Memory B cell (primary cell): ENCODE measurements at regions not wholly inside any gene's neighbourhood (a gene's known extent, or its start where the extent isn't known, plus 50 kb on each side); places are given as distances from the start of the nearest gene placed in this dataset.

Experiments
- ATAC-seq: fragments of 150-1000 bp; cut with Tn5 transposase; 2 replicates; pipeline ENCODE4 v1.10.0; 2021; ENCODE audit warnings: low read depth, mild to moderate bottlenecking, moderate library complexity
- DNase-seq, 2 donors: peaks; one replicate each; pipeline ENCODE4 v3.0.0; 2022; ENCODE audit warnings: low spot score in 2 of 2
- H3K27ac Mint-ChIP-seq: one replicate; pipeline ENCODE4 v1.8.0; 2022; ENCODE audit warnings: mild to moderate bottlenecking, moderate library complexity, mixed read lengths
- H3K27me3 Mint-ChIP-seq: one replicate; pipeline ENCODE4 v1.8.0; 2022; ENCODE audit warnings: mixed read lengths
- H3K36me3 Mint-ChIP-seq: one replicate; pipeline ENCODE4 v1.8.0; 2022; ENCODE audit warnings: mild to moderate bottlenecking, mixed read lengths
- H3K4me1 Mint-ChIP-seq: one replicate; pipeline ENCODE4 v1.8.0; 2022; ENCODE audit warnings: mixed read lengths
- H3K4me3 Mint-ChIP-seq: one replicate; pipeline ENCODE4 v1.8.0; 2022; ENCODE audit warnings: mild to moderate bottlenecking, moderate library complexity, mixed read lengths
- H3K9me3 Mint-ChIP-seq: one replicate; pipeline ENCODE4 v1.8.0; 2022; ENCODE audit warnings: mixed read lengths

- DNase-seq (no peak), ATAC-seq (no peak)
- peaks cover 2% of the 10 kb centered on the region for H3K27me3 Mint-ChIP-seq
- H3K36me3 Mint-ChIP-seq: no peaks in the 10 kb centered on the region
- H3K4me1 Mint-ChIP-seq: no peaks in the 10 kb centered on the region
- no peak overlapping the region for H3K4me3 Mint-ChIP-seq
- no peak overlapping the region for H3K27ac Mint-ChIP-seq
- no peaks in the 10 kb centered on the region for H3K9me3 Mint-ChIP-seq
Observed at GRCh38 chr5:87954121-87954520, 314.5 kb downstream of the TMEM161B start.

GRCh38 chr5:87951661-87952060 is 317.0 kb downstream of the TMEM161B start:
- Mint-ChIP-seq H3K27me3 (peaks cover 2% of the 10 kb centered on the region), H3K9me3 (no peaks in the 10 kb centered on the region), H3K4me3 (no peak overlapping the region), H3K36me3 (no peaks in the 10 kb centered on the region), H3K27ac (no peak overlapping the region), H3K4me1 (no peaks in the 10 kb centered on the region)
- ATAC-seq (no peak), DNase-seq (no peak)

- Mint-ChIP-seq H3K36me3 (no peaks in the 10 kb centered on the region), H3K27me3 (no peaks in the 10 kb centered on the region), H3K9me3 (no peaks in the 10 kb centered on the region), H3K27ac (no peak overlapping the region), H3K4me1 (no peaks in the 10 kb centered on the region), H3K4me3 (no peak overlapping the region)
- DNase-seq (no peak), ATAC-seq (no peak)
Observed at GRCh38 chr5:87949676-87950631, 318.7 kb downstream of the TMEM161B start.

DNA sequence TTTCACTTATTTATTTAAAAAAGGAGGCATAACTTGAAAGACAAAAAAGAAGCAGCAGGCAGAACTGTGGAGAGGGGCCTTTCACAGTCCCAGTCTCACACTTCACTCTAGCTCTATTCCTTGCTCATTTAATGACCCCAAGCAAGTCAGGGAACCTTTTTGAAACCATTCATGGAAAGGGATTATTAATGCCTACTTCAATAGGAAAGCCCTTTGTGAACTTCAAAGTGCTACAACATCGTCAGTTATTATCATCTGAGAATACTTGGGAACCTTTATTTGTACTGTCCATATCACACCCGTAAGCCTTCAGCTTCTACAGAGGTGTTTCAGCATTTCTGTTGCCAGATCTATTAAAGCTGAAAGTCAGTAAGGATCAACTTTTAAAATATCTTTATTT is 320.2 kb downstream of the TMEM161B start:
- H3K4me1 Mint-ChIP-seq: no peaks in the 10 kb centered on the region

GRCh38 chr5:87946271-87946670 is 322.4 kb downstream of the TMEM161B start:
- H3K27me3 Mint-ChIP-seq: no peaks in the 10 kb centered on the region
- H3K36me3 Mint-ChIP-seq: no peaks in the 10 kb centered on the region
- no peaks in the 10 kb centered on the region for H3K4me1 Mint-ChIP-seq
- ATAC-seq (no peak), DNase-seq (no peak)
- no peaks in the 10 kb centered on the region for H3K9me3 Mint-ChIP-seq
- no peak overlapping the region for H3K27ac Mint-ChIP-seq
- H3K4me3 Mint-ChIP-seq: no peak overlapping the region

More for the DNA sequence above, 320.2 kb downstream of the TMEM161B start:
- H3K9me3 Mint-ChIP-seq: no peaks in the 10 kb centered on the region
- no peaks in the 10 kb centered on the region for H3K27me3 Mint-ChIP-seq
- no peaks in the 10 kb centered on the region for H3K36me3 Mint-ChIP-seq
- no peak overlapping the region for H3K27ac Mint-ChIP-seq
- no peak for ATAC-seq
- H3K4me3 Mint-ChIP-seq: no peak overlapping the region
- DNase-seq: no peak

- no peak for DNase-seq
- Mint-ChIP-seq H3K4me1 (no peaks in the 10 kb centered on the region), H3K4me3 (no peak overlapping the region), H3K9me3 (no peaks in the 10 kb centered on the region), H3K27ac (no peak overlapping the region), H3K36me3 (no peaks in the 10 kb centered on the region), H3K27me3 (no peaks in the 10 kb centered on the region)
- no peak for ATAC-seq
Observed at GRCh38 chr5:87945286-87945650, 323.4 kb downstream of the TMEM161B start.

GRCh38 chr5:87944553-87945285 is 323.9 kb downstream of the TMEM161B start:
- no peaks in the 10 kb centered on the region for H3K9me3 Mint-ChIP-seq
- no peaks in the 10 kb centered on the region for H3K36me3 Mint-ChIP-seq
- no peak overlapping the region for H3K4me3 Mint-ChIP-seq
- no peaks in the 10 kb centered on the region for H3K4me1 Mint-ChIP-seq
- ATAC-seq (no peak), DNase-seq (no peak)
- no peaks in the 10 kb centered on the region for H3K27me3 Mint-ChIP-seq
- H3K27ac Mint-ChIP-seq: no peak overlapping the region

- DNase-seq (no peak), ATAC-seq (no peak)
- H3K27ac Mint-ChIP-seq: no peak overlapping the region
- no peaks in the 10 kb centered on the region for H3K36me3 Mint-ChIP-seq
- no peaks in the 10 kb centered on the region for H3K4me1 Mint-ChIP-seq
- no peaks in the 10 kb centered on the region for H3K27me3 Mint-ChIP-seq
- H3K4me3 Mint-ChIP-seq: no peak overlapping the region
- peaks cover 6% of the 10 kb centered on the region for H3K9me3 Mint-ChIP-seq
Observed at GRCh38 chr5:87940775-87941174, 327.9 kb downstream of the TMEM161B start.

DNA sequence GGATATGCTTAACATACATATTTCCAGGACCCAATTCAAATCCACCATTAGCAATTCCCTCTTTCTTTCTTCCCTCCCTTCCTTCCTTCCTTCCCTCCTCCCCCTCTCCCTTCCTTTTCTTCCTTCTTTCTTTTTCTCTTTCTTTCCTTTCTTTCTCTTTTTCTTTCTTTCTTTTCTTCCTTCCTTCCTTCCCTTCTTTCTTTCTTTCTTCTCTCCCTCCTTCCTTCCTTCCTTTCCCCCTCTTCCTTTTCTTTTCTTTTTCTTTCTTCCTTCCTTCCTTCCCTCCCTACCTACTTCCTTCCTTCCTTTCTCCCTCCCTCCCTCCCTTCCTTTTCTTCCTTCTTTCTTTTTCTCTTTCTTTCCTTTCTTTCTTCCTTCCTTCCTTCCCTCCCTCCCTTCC is 332.0 kb downstream of the TMEM161B start:
- ATAC-seq (no peak), DNase-seq (no peak)
- Mint-ChIP-seq H3K36me3 (no peaks in the 10 kb centered on the region), H3K4me1 (no peaks in the 10 kb centered on the region), H3K27ac (no peak overlapping the region), H3K4me3 (no peak overlapping the region), H3K27me3 (no peaks in the 10 kb centered on the region), H3K9me3 (peaks cover 8% of the 10 kb centered on the region)

GRCh38 chr5:87924436-87924835 is 344.2 kb downstream of the TMEM161B start:
- Mint-ChIP-seq H3K4me3 (no peak overlapping the region), H3K36me3 (no peaks in the 10 kb centered on the region), H3K9me3 (peaks cover 14% of the 10 kb centered on the region), H3K27me3 (peaks cover 2% of the 10 kb centered on the region), H3K27ac (no peak overlapping the region), H3K4me1 (no peaks in the 10 kb centered on the region)
- ATAC-seq (no peak), DNase-seq (no peak)

DNA sequence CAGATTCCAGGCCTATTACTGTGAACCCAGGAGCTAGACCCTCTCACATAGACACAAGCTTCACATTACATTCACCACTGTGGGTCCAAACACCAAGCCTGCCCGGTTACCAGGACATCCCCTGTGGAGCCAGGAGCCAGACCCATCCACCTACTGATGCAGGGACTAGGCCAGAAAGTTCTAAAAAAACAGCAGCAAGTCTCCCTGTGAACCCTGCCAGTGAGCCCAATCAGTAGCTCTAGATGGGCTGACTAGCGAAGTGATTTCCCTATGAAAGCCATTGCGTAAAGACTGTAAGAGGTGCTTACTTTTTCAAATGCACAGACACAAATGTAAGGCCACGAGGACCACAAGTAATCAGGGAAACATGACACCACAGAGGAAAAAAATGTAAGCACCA is 352.3 kb downstream of the TMEM161B start:
- ATAC-seq: no peak
- no peaks in the 10 kb centered on the region for H3K4me1 Mint-ChIP-seq
- H3K4me3 Mint-ChIP-seq: no peak overlapping the region
- H3K27ac Mint-ChIP-seq: no peak overlapping the region
- H3K27me3 Mint-ChIP-seq: no peaks in the 10 kb centered on the region
- DNase-seq: no peak
- H3K9me3 Mint-ChIP-seq: peaks cover 11% of the 10 kb centered on the region
- no peaks in the 10 kb centered on the region for H3K36me3 Mint-ChIP-seq

- Mint-ChIP-seq H3K4me3 (no peak overlapping the region), H3K4me1 (no peaks in the 10 kb centered on the region), H3K27me3 (no peaks in the 10 kb centered on the region), H3K36me3 (no peaks in the 10 kb centered on the region), H3K27ac (no peak overlapping the region), H3K9me3 (peaks cover 4% of the 10 kb centered on the region)
- ATAC-seq (no peak), DNase-seq (no peak)
Observed at GRCh38 chr5:87912419-87912818, 356.2 kb downstream of the TMEM161B start.

DNA sequence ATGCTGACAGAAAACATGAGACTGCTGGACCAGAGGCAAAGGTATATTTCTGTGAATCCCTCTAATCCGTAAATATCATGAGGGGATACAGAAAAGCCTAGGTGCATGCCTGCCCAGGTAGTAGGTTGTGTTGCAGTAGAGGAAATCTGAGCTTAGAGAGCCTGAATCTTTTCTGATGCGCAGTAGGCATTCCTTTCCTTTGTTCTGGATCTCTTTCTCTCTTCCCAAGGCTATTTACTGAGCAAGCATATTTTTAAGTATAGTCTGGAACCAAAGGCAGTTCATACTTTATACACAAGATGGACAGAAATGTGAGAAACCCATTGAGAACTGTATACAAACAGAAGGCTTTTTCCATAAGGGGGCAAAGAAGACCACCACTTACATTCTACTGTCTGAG is 359.3 kb downstream of the TMEM161B start:
- ATAC-seq (no peak), DNase-seq (no peak)
- Mint-ChIP-seq H3K36me3 (no peaks in the 10 kb centered on the region), H3K27ac (no peak overlapping the region), H3K4me3 (no peak overlapping the region), H3K4me1 (no peaks in the 10 kb centered on the region), H3K27me3 (no peaks in the 10 kb centered on the region), H3K9me3 (peaks cover 2% of the 10 kb centered on the region)

- no peak overlapping the region for H3K27ac Mint-ChIP-seq
- H3K9me3 Mint-ChIP-seq: peaks cover 2% of the 10 kb centered on the region
- no peak for ATAC-seq
- no peaks in the 10 kb centered on the region for H3K36me3 Mint-ChIP-seq
- H3K27me3 Mint-ChIP-seq: no peaks in the 10 kb centered on the region
- H3K4me3 Mint-ChIP-seq: no peak overlapping the region
- no peak for DNase-seq
- no peaks in the 10 kb centered on the region for H3K4me1 Mint-ChIP-seq
Observed at GRCh38 chr5:87906962-87907361, 361.7 kb downstream of the TMEM161B start.
